HG02938 (cell line): ENCODE measurements at regions not wholly inside any gene's neighbourhood (a gene's known extent, or its start where the extent isn't known, plus 50 kb on each side); places are given as distances from the start of the nearest gene placed in this dataset.
A peak's percentile ranks its signal among the peaks of the same experiment; 100 is the strongest.

Experiments
- ATAC-seq: cut with Tn5 transposase; IDR thresholded peaks from one replicate; pipeline ENCODE4 v1.9.1; 2021; ENCODE audit warnings: mild to moderate bottlenecking, moderate library complexity; ENCODE audit not compliant: unreplicated experiment

- peak; percentile 50 for ATAC-seq
Observed at GRCh38 chr17:72421128-72422092, 300.6 kb downstream of the SOX9 start.

DNA sequence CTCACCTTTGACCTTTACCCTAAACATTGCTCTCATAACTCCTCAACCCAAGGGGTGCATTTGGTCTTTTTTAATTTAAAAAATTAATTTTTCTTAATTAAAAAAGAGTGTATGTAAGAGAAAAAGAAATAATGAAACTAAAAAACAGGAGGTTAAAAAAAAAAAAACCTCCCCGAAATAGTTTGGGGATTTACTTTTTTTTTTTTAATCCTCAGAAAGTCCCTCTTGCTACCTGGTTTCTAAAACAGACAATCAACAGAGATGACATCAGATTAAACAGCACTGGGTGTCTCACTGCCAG lies 301.3 kb downstream of the SOX9 start:
- peak; percentile 32 for ATAC-seq

- peak; percentile 35 for ATAC-seq
Observed at GRCh38 chr17:72422505-72423285, 301.9 kb downstream of the SOX9 start.

DNA sequence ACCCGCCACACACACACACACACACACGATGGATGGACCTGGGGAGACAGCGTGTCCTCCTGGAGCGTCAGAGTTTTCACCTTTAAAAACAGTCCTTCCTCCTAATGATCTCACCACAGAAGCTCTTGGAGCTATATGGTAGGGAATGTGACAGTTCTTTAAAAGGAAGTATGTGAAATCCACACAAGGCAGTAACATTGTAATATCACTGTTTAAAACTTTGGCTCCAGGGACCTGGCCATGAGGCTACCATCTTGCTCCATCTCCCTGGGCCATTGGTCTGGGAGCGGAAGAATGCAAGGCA lies 302.4 kb downstream of the SOX9 start:
- ATAC-seq, result no peak

DNA sequence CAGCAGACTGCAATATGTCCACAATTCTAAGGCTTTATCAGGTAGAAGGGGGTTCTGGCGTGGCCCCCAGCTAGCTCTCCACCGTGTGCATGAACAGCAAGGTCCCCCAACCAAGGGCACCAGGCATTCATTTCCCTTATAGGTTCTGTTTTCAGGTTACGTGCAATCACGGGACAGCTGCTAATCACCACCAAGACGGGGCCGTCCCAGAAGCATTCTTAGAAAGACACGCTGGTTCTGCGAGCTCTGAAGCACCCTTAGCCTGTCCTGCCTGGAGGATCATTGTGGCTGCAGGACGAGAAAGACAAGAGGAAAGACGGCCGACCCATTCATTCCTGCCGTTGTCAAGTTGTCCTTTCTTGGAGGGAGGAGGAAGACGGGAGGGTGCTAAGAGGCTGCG lies 302.9 kb downstream of the SOX9 start:
- no peak for ATAC-seq

DNA sequence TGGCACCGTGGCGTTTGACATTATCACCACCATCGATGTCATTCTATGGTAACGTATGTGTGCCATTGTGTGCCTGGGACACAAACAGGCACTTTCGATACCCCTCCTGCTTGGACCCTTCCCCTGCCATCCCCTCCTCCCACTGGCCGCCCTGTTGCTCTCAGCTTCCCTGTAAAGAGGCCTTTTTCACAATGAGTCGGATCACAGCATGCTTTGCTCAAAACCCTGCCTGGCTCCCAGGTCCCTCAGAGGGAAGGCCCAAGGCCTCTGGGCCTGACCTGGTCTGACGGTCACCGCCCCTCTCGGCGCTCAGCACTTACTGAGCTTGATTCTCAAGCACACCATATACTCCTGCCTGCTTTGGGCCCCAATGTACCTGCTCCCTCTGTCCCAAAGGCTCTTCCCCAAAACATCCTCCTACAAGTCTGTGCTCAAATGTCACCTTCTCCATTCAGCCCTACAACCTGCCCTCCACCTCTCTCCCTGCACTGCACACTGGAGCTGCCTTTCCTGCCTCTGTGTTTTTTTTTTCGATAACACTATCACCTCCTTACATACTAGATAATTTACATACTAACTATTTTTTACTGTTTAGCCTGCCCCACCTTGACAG lies 303.8 kb downstream of the SOX9 start:
- ATAC-seq, result no peak

DNA sequence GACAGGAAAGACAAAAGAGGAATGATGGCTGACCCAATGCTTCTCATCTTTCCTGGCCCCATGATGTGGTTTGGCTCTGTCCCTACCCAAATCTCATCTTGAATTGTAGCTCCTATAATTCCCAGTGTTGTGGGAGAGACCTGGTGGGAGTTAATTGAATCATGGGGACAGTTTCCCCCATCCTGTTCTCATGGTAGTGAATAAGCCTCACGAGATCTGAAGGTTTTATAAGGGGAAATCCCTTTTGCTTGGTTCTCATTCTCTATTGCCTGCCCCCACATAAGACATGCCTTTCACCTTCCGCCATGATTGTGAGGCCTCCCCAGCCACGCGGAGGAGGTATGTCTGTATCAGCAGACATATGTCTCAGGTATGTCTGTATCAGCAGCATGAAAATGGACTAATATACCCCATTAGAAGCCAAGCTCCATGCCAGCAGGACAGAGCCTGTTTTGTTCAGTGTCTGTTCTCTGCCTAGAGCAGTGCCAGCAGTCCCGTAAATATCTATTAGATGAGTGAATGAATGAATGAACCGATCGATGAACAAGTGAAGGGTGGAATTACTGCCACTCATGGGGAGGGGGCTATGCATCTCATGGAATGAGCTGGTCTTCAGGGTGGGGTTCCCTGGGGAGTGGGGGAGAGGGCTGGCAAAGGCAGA lies 304.4 kb downstream of the SOX9 start:
- ATAC-seq, result no peak

GRCh38 chr17:72425794-72426168 lies 305.0 kb downstream of the SOX9 start:
- ATAC-seq, result no peak

DNA sequence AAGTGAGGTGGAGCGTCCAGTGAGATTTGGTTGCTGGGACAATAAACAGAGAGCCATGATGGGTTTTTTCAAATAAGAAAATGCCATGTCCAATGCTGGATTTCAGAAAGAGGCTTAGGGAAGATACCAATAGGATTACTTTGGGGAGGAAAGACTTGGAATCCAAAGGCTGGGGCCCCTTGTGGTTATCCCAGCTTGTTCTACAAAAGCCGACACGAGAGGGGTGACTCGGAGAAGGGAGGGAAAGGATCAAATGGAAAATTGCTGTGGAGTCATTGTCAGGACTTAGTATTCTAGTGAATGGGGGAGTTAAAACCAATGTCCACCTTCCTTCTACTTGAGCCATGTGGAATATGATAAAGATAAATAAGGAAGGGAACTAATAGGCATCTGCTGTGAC lies 305.5 kb downstream of the SOX9 start:
- ATAC-seq, result no peak

- ATAC-seq, result no peak
Observed at GRCh38 chr17:72426948-72427760, 306.3 kb downstream of the SOX9 start.

GRCh38 chr17:72427761-72428109 lies 306.9 kb downstream of the SOX9 start:
- no peak for ATAC-seq

GRCh38 chr17:72429066-72429638 lies 308.3 kb downstream of the SOX9 start:
- no peak for ATAC-seq

- ATAC-seq, result no peak
Observed at GRCh38 chr17:72430611-72431432, 310.0 kb downstream of the SOX9 start.

DNA sequence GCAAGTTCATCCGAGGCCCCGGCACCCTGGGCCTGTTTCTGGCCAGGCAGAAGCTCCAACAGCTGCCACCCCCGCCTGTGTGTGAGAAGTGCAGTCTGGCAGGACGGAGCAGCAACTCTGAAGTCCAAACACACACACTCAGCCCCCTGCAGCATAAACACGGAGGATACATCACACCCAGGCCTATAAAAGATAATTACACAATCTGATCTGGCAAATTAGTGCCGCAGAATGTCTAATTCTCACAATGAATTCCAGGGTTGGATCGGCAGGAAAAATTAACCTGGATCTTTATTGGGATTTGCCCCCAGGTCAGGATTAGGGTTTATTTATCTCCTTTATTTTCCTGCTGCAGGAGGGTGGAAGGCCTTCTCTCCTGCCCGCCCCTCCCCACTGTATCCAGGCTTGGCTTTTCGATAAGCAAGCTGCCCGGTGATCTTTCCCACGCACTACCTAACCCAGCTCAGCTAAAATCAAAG lies 311.4 kb downstream of the SOX9 start:
- ATAC-seq, result no peak

DNA sequence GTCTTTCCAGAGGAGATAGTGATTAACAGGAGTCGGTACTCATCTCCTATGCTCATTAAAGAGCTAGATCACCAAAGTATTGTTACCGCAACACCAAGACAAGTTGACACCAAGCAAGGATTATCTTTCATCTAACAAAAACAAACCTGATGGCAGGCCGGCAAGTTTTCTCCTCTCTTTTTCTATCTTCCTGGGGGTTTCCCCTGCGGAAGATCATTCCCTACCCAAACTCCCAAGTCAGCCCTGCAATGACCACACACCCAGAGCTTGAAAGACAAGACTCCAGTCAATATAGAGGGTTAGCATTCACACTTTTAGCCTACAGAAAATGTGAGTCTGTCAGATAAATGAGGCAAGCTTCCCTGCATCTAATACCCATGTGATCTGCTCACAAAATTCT lies 312.1 kb downstream of the SOX9 start:
- ATAC-seq, result no peak

DNA sequence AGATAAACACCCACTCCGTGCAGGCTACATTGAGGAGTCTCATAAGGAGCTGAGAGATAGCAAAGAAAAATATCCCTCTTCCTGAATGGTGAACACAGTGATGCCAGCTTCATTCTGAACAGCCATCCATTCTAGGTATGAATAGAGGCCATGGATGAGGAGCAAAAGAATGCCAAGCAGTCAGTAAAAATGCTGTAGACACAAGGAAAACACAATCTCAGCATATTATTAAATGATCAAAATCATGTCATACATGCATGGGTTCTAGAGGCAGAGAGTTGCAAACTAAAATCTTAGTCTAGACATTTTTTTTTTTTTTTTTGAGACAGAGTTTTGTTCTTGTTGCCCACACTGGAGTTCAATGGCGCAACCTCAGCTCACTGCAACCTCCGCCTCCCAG lies 313.0 kb downstream of the SOX9 start:
- no peak for ATAC-seq

GRCh38 chr17:72434581-72434980 lies 313.8 kb downstream of the SOX9 start:
- ATAC-seq, result no peak

DNA sequence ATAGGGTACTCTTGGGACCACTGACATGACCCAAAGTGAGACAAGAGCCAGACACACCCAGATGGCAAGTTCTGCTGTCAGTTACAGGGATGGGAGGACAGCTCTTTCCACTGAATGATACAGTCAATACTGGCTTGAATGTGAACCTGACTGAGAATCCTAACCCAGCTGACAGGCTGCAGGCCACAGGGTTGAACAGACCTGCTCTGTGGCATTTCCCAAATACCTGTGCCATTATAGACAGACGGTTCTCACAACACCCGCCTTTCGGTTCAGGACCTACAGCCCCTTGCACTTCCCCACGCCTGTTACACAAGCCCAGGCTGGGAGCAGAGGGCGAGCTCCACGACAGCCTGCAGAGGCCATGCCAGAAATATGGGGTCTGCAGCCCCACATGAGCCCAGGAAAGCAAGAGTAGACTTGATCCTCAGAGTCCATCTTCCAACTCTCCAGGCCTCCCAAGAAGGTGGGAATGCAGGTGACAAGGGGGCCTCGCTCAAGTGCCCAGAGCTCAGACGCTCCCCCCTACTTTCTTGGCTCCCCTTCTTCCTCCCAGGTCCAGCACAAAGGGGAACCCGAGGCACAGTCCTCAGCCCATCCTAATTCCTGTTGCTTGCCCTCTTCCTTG lies 314.3 kb downstream of the SOX9 start:
- ATAC-seq, result no peak

GRCh38 chr17:72438783-72439182 lies 318.0 kb downstream of the SOX9 start:
- no peak for ATAC-seq
